Heart left ventricle (tissue), 13 donors: ENCODE measurements at regions not wholly inside any gene's neighbourhood (a gene's known extent, or its start where the extent isn't known, plus 50 kb on each side); places are given as distances from the start of the nearest gene placed in this dataset.

ENCODE experiments used
- CTCF ChIP-seq, 12 donors: fragments of 200-600 bp; sonication (generic) in 4 of 12; IDR thresholded peaks; one replicate each; pipeline versions ENCODE4 v1.5.0 to v1.8.0; 2018 to 2022; ENCODE audit warnings: antibody characterized with exemption in 12 of 12, mild to moderate bottlenecking in 5 of 12
- POLR2A ChIP-seq, 2 donors: fragments of 450-650 bp; IDR thresholded peaks; one replicate each; pipeline ENCODE4 v1.6.1; 2017; ENCODE audit warnings: antibody characterized with exemption in 2 of 2, mild to moderate bottlenecking in 2 of 2, moderate library complexity in 2 of 2
- donor health status: ischemic (EF 13 %, LVEDD 7.1; RV severe dilation, severe dysfunction).
- donor health status: DM: no; HTN: yes; CAD: no.
- donor health status: DM: no; HTN: no; CAD: no.
- donor health status: ischemic (EF 25% LVEDD 6.9; RV normal size, moderate dysfunction).
- donor health status: ischemic (EF 25% LVEDD 5.7; RV mildly dilated, moderate dysfunction).
- donor health status: ischemic (EF 35%, LVEDD 5.7; RV mildly dilated, moderate dysfunction).
- donor health status: nonischemic (EF 11% LVEDD 7.7; RV severe dilation, severe dysfunction).
- donor health status: DM: yes; HTN: yes; CAD: no.
- donor health status: PGD.
- donor health status: ischemic (EF 29% LVEDD 5.4; RV normal size, mild dysfunction).
- donor health status: nonischemic (EF 23%, LVEDD 6.1; RV moderate dilation, normal function).

GRCh38 chr5:130321931-130322330, 417.7 kb downstream of the CHSY3 start:
- TF ChIP-seq CTCF (IDR thresholded peaks at IDR 0.05): no peak
- TF ChIP-seq POLR2A (IDR thresholded peaks at IDR 0.05): no peak
